Type B pancreatic cell (in vitro differentiated cells): ENCODE measurements at regions not wholly inside any gene's neighbourhood (a gene's known extent, or its start where the extent isn't known, plus 50 kb on each side); places are given as distances from the start of the nearest gene placed in this dataset.

Experiments
- DNase-seq: peaks from one replicate; pipeline ENCODE4 v3.0.0; 2021; ENCODE audit warnings: mixed read lengths; ENCODE audit not compliant: unreplicated experiment; ENCODE audit errors: extremely low spot score
- H3K27ac Mint-ChIP-seq: 2 replicates; pipeline ENCODE4 v1.8.0; 2021; ENCODE audit warnings: mild to moderate bottlenecking, mixed read lengths
- H3K27me3 Mint-ChIP-seq: 2 replicates; pipeline ENCODE4 v1.8.0; 2021; ENCODE audit warnings: mixed read lengths
- H3K36me3 Mint-ChIP-seq: 2 replicates; pipeline ENCODE4 v1.8.0; 2021; ENCODE audit warnings: mixed read lengths
- H3K4me1 Mint-ChIP-seq: one replicate; pipeline ENCODE4 v1.8.0; 2021; ENCODE audit warnings: mixed read lengths; ENCODE audit not compliant: unreplicated experiment
- H3K4me3 Mint-ChIP-seq: 2 replicates; pipeline ENCODE4 v1.8.0; 2021; ENCODE audit warnings: mild to moderate bottlenecking, mixed read lengths
- H3K9me3 Mint-ChIP-seq: 2 replicates; pipeline ENCODE4 v1.8.0; 2021; ENCODE audit warnings: mixed read lengths
- CTCF ChIP-seq: fragments of 200-600 bp; sonication (generic); conservative IDR thresholded peaks from 2 replicates; pipeline ENCODE4 v1.5.0; 2021; ENCODE audit warnings: antibody characterized with exemption, mild to moderate bottlenecking

- H3K4me1 Mint-ChIP-seq: peaks cover 8% of the 10 kb centered on the region
- H3K9me3 Mint-ChIP-seq: no peaks in the 10 kb centered on the region
- H3K27me3 Mint-ChIP-seq: peaks cover 2% of the 10 kb centered on the region
- no peak for TF ChIP-seq CTCF
- no peaks in the 10 kb centered on the region for H3K36me3 Mint-ChIP-seq
- no peak for DNase-seq
- no peak overlapping the region for H3K27ac Mint-ChIP-seq
- H3K4me3 Mint-ChIP-seq: no peak overlapping the region
Measured at GRCh38 chr20:41833739-41834138, 215.6 kb upstream of the CHD6 start.

GRCh38 chr20:41830702-41831101 lies 212.5 kb upstream of the CHD6 start:
- H3K4me1 Mint-ChIP-seq: no peaks in the 10 kb centered on the region
- no peaks in the 10 kb centered on the region for H3K9me3 Mint-ChIP-seq
- no peak overlapping the region for H3K4me3 Mint-ChIP-seq
- H3K27me3 Mint-ChIP-seq: peaks cover 25% of the 10 kb centered on the region
- DNase-seq: no peak
- no peak overlapping the region for H3K27ac Mint-ChIP-seq
- no peaks in the 10 kb centered on the region for H3K36me3 Mint-ChIP-seq
- no peak for TF ChIP-seq CTCF

- Mint-ChIP-seq H3K4me1 (no peaks in the 10 kb centered on the region), H3K36me3 (no peaks in the 10 kb centered on the region), H3K4me3 (no peak overlapping the region), H3K9me3 (no peaks in the 10 kb centered on the region), H3K27ac (no peak overlapping the region), H3K27me3 (no peaks in the 10 kb centered on the region)
- no peak for DNase-seq
- TF ChIP-seq CTCF: no peak
Measured at GRCh38 chr20:41819436-41819835, 201.3 kb upstream of the CHD6 start.

DNA sequence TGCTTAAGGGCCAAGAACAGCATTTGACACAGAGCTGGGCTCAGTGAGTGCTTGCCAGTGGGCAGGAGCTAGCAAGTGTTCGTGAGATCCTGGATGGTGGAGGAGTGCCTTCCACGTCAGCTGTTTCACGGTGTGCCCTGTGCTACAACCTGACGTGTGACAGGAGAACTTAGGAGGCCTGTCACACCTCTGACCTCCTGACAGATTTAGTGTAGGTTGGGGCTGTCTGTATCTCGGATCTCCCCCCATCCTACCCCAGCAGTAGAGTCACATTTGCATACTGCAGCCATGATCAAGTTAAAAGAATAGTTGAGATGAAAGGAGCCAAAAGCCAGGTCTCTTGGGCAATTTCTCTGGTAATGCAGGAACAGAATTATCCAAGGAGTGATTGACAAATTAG lies 200.8 kb upstream of the CHD6 start:
- DNase-seq: no peak
- H3K4me3 Mint-ChIP-seq: no peak overlapping the region
- H3K27me3 Mint-ChIP-seq: no peaks in the 10 kb centered on the region
- H3K4me1 Mint-ChIP-seq: no peaks in the 10 kb centered on the region
- no peaks in the 10 kb centered on the region for H3K9me3 Mint-ChIP-seq
- TF ChIP-seq CTCF: no peak
- no peaks in the 10 kb centered on the region for H3K36me3 Mint-ChIP-seq
- no peak overlapping the region for H3K27ac Mint-ChIP-seq

DNA sequence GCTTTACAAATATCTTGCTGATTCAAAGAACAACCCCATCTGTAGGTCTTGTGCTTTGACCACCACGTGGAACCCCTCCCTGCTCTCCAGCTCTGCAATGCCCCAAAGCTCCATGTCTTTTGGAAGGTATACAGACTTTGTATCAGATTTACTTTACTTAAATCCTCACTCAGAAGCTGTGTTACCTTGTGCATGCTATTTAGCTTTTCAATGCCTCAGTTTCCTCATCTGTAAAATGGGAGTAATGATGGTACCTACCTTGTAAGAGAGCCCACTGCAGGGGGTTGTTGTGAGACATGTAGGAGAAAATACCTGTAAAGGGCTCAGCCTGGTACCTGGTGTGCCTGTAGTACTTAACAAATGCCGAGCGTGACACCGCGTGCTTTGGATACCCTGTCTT lies 200.2 kb upstream of the CHD6 start:
- Mint-ChIP-seq H3K9me3 (no peaks in the 10 kb centered on the region), H3K4me3 (no peak overlapping the region), H3K27me3 (no peaks in the 10 kb centered on the region), H3K4me1 (no peaks in the 10 kb centered on the region), H3K27ac (no peak overlapping the region), H3K36me3 (no peaks in the 10 kb centered on the region)
- TF ChIP-seq CTCF: no peak
- no peak for DNase-seq

DNA sequence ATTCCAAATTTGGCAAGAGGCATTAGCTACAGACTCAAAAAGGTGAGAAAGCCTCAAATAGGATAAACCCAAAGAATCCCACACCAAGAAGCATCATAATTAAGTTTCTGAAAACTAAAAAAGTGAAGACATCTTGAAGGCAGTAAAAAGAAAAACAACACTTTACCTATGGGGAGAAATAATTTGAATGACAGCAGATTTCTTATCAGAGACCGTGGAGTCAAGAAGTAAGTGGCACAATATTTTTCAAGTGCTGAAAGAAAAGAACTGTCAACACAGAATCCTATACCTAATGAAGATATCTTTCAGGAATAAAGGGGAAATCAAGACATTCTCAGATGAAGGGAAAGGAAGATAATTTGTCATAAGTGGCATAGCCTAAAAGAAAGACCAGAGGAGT lies 193.3 kb upstream of the CHD6 start:
- H3K27ac Mint-ChIP-seq: no peak overlapping the region
- no peaks in the 10 kb centered on the region for H3K4me1 Mint-ChIP-seq
- peaks cover 10% of the 10 kb centered on the region for H3K9me3 Mint-ChIP-seq
- TF ChIP-seq CTCF: no peak
- H3K4me3 Mint-ChIP-seq: no peak overlapping the region
- no peak for DNase-seq
- no peaks in the 10 kb centered on the region for H3K36me3 Mint-ChIP-seq
- no peaks in the 10 kb centered on the region for H3K27me3 Mint-ChIP-seq
